ENCODE measurements at regions not wholly inside any gene's neighbourhood (a gene's known extent, or its start where the extent isn't known, plus 50 kb on each side); places are given as distances from the start of the nearest gene placed in this dataset.
"Not testable (repeated sequence)": the region's sequence is repeated elsewhere in the genome, so short reads cannot be mapped to it uniquely, and the experiment has no call there.

DNA sequence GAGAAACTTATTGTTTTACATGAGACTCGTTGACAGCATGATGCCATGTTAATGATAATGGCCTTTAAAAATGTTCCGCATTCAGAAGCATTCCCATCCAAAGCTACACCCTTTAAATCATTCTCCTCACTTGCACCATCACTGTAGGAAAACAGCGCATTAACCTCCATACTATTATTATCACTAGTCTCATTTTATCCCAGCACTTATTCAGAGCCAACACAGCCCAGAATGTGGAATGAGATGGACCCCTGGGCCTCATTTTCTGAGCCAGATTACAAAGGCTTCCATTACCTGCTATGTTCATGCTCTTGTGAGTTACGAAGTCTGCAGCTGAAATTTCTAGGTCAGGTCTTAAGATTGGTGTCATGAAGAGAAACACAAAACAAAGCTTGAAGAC, 159.4 kb downstream of the HS3ST3A1 start:
- DNase-seq, result no peak

DNA sequence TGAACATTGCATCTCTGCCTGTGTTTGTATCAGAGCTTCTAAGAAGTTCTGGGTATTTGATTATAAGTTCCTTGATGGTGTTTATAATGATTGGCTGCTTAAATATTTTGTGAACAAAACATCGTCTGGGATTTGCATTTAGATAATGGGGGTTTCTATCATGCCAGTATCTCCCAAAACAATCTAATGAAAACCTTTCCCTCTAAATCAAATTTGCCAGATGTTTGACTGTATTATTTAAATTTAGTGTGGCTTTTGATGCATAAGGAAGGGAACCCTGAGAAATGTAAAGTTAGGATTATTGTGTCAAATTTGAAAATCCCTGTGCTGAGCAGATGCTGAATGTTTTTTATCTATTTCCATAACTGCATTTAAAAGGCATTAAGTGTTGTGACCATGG, 159.9 kb downstream of the HS3ST3A1 start:
- no peak for DNase-seq

DNA sequence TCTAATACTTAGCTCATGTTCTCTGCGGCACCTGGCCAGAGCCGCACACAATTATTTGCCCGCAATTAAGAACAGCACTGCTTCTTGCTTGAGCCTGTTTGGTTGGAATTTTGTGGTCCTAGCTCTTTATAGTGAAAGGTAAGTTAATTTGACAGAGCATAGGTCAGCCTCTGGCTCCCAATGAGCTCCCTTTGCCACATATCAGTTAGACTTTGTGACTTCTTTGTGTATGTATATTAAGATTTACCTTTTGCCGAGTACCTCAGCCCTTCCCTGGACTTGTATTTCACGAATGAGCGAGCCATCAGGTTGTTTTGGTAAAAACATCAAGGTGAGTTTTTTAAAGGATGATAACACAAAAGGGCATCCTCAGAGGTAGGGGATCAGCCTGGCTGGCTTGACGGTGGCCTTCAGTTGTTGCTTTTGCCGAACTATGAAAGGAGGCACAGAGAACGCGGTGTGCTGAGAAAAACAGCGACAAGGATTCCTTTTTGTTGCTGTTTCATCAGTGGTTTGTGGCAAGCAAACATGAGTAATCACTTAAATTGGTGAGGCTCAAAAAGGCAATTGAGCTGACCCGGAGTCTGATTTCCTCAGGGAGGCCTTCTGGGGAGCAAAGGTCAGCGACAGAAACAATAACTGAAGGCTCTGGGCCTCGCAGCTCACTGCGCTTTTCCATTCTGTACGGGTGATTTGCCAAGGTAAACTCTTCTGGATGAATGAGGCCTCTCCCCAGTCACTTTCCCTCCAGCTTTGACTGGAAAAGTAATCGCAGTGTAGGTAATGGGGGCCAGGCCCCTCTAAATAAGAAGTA, 163.6 kb downstream of the HS3ST3A1 start:
- DNase-seq, result no peak

DNA sequence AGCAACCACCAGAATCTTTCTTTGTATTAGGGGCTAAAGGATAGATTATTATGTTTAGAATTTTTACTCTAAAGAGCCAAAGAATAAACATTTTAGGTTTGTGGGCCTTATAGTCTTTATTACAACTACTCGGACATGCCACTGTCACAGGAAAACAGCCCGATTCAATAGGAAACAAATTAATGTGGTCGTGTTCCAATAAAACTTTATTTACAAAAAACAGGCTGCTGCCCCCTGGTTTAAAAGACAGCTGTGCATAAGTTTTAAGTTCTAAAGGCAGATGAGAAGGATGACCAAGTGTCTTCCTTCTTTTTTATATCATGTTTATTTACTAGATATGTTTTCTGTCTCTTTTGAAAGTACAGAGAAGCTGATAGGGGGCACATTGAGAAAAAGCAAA, 166.5 kb downstream of the HS3ST3A1 start:
- DNase-seq, result no peak

DNA sequence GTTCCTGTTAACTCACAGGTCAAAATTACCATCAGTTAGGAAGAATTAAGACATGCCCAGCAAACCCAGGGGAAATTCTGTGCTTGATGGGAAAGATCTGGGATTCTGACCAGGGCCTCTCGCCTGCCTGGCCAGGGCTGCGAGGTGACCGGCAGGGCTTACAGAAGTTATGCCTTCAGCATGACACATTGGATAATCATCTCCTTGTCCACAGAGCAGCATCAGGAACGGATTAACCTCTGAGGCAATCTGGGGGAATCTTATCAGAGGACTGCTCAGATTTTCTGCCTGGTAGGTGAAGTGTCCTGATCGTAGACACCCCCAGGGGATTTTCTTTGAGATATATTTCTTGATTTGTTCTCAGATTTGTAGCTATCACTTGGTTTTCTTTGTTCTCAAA, 172.5 kb downstream of the HS3ST3A1 start:
- no peak for DNase-seq

DNA sequence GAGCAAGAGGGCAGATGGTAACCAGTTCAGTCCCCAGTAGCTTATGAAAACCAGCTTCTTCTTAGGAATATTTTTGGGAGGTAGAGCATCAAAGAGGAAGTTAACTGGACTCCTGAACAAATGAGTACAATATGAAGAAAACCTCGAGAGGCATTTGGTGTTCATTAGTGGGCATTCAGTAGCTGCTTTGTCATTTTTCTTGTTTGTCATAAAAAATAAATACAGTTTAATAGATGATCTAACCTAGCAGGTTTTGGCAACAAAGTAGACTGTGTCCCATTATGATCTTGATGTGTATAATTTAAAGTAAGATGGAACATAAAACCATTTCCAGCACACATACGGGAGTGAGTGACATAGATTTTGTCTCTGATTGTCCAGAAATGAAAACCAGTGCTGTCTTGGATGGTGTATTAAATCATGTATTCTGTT, 173.1 kb downstream of the HS3ST3A1 start:
- DNase-seq, result no peak

DNA sequence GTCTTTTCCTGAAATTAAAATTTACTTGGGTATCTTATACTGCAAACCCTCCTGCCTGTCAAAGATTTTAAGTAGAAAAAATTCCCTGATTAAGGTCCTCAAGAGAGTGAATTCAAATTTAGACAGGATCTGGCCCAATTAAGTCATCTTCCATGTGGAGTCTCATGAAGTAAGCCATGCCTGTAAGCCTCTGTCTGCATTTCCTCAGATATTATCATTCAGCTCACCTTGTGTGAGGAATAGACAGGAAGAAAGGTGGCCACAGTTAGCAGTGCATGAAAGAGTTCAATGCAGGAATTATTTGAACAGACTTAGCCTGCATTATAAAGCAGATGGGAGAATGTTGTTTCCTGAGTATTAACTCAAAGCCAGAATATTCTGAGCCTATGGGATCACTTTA, 174.7 kb downstream of the HS3ST3A1 start:
- DNase-seq, result no peak

DNA sequence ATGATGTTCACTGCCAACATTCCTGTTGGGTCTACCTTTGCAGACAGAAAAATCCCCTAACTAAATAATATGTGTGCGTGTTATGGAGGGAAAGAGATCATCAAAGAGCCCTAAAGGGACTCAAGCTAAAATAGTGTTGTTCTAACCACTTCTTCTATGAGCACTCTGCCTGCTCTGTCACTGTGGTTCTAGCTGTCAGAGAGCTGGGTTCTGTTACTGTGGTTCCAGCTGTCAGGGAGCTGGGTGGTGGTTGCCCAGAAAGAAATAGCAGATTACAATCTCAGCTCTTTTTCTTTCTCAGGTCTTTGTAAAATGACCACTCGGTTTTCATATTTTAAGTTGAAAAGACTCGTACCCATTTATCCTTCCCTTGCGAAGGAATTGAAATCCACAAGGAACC, 176.3 kb downstream of the HS3ST3A1 start:
- no peak for DNase-seq

DNA sequence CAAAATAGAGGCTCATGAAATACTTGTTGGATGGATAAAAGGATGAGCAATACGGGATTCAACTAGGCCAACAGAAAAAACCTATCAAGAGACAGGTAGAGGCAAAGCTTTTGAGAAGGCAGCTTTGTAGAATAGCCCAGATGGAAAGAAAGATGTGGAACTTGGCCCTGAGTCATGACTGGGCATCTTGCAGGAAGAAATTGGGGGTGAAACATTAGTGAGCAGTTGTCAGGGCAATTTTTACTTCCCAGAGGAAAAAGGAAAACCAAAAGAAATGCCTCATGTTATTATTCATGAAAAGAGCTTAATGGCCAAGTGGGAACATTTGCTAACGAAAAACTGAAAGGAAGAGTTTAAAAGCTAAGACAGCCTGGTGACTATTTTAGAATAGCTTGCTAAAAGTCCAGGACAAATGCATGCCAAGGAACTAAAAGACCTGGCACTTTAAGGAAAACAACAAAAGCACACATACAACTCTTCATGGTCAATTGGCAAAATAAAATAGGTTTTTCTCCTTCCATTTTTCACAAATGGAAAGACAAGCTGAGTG, 180.1 kb downstream of the HS3ST3A1 start:
- no peak for DNase-seq

DNA sequence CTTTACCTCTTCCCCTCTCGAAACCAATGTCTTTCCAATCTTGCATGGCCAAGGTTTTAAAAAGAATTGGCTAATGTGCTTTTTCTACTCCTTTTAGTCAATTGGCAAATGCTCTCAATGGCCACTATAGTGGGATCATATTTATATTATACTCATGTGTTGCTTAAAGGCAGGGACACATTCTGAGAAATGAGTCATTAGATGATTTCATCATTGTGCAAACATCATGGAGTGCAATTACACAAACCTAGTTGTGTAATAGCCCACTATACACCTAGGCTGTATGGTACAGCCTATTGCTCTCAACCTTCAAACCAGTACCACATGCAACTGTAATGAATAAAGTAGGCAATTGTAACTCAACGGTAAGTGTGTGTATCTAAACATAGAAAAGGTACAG, 180.9 kb downstream of the HS3ST3A1 start:
- peak; percentile 31 for DNase-seq

DNA sequence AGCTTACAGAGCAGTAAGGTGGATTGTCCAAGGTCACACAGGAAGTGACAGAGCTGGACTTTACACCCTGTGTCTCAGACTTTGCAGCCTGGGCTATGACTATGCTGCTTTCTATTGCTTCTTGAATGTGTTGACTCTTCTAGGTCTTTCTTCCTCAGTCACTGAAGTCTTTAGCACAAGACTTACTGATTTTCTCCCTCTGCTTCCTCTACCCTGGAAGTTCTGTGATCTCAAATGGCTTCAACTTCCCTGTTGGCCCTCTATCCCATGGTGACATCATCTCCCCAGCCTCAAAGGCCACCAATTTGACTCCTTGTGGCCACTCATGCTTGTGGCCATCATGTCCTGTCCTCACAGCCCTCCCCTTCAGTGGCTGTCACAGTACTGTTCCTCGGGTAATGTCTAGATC, 181.3 kb downstream of the HS3ST3A1 start:
- DNase-seq, result no peak

DNA sequence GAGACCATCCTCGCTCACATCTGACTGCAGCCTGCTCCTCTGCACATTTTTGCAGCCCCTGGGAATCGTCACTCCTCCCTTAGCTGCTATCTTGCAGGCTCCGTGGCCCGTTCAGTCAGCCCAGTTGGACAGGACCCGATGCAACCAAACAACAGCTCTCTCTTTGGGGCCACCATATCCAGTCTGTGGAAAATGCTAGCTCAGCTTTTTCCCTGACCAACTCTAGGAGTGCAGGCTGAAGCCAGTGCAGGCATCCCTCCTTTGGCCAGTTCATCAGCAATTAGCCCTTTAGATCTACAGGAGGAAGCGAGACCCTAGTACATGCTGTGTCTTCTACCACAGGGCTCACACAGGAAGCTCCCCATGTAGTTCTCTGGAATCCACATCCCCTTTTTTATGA, 182.1 kb downstream of the HS3ST3A1 start:
- DNase-seq, result no peak

DNA sequence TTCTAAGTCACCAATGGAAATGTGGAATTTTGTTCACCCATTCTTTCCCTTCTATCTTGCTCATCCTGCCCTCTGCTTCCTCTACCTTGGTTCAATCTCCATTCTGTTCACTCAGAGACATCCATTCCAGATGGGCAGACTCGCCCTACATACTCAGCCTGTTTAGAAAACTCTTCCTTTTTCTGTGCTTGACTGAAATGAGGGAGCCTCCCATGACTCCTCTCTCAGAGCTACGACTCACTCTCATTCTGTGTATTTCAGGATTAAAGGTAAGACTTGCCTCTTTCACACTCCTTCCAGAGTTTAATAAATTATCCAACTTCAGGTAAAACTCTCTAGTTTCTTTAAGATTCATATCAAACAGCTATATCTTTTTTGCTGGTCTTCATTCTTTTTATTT, 182.8 kb downstream of the HS3ST3A1 start:
- no peak for DNase-seq

DNA sequence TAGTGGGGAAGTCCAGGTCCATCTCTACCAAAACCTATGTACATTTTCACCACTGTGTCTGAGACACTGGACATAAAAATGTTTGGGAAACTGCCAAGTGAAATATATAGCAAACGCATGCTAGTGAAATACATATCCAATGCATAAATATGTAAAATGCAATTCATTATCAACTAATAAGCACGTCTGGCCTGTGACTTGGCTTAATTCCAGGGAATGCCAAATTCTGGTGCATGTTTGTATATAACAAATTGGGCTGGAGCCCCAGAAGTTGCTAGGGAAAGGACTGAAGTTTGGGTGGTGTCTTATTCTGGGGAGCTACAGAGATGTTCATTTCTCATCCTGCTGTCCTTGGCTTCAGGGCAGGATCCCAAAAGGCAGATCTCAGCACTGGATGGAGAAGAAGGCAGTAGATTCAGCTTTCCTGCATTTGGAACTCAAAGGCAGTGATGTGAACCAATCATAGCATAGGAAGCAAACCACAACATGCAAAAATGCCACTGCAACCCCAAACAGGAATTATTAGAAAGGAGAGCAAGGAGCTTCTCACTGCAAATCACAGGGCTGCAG, 184.3 kb downstream of the HS3ST3A1 start:
- DNase-seq, result no peak

DNA sequence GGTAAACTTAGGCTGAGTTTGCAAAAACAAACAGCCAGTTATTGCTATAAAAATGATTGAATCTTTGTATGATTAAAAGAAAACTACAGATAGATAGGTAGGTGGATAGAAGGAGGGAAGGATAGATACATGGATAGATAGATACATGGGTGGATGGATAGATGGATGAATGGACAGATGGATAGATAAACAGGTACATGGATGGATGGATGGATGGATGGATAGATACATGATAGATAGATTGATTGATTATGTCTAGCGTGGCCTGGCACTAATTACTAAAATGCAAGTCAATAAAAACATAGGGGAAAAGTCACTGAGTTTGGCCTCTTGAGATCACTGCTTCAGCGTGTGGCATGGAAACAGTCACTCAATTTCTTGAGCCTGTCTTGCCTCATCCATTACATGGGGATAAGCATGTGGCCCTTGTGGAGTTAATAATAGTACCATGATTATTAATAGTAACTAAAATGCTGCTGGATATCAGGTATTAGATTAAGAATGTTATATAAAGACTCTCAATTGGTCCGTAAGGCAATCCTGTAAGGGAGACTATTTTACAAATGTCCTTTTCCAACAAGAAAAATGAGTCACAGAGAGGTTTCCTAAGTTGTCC, 184.9 kb downstream of the HS3ST3A1 start:
- DNase-seq, result no peak

DNA sequence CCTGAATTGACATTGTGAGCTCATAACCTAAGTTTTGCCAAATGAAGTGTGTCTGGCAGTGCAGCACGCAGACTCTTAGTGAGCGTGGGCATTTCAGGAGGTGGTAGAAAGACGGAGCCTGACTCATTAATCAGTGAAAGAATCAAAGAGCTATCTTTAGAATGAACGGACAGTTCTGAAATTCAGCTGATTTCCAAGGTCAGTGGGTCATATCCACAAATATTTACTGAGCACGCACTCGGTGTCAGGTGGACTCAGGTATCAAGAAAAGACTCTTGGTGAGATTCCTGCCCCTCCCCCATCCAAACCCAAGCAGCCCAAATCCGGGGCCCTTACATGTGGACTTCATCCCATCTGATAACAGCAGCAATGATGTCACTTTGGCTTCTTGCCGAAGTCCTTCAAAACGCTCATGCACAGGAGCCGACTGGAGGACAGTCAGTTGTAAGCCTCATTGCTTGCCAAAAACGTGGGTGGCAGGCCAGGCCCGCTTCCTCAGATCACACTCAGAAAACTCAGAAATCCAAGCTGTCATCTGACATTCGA, 185.8 kb downstream of the HS3ST3A1 start:
- peak; percentile 1 for DNase-seq

DNA sequence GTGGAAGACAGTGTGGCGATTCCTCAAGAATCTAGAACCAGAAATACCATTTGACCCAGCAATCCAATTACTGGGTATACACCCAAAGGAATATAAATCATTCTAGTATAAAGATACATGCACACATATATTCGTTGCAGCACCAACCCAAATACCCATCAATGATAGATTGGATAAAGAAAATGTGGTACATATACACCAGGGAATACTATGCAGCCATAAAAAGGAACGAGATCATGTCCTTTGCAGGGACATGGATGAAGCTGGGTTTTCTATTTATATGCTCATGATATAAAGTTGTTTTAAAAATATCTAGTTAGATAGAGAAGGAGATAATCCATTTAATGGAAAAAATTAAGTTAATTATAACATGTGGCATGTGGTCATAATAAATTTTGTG, 186.5 kb downstream of the HS3ST3A1 start:
- not testable (repeated sequence) for DNase-seq

DNA sequence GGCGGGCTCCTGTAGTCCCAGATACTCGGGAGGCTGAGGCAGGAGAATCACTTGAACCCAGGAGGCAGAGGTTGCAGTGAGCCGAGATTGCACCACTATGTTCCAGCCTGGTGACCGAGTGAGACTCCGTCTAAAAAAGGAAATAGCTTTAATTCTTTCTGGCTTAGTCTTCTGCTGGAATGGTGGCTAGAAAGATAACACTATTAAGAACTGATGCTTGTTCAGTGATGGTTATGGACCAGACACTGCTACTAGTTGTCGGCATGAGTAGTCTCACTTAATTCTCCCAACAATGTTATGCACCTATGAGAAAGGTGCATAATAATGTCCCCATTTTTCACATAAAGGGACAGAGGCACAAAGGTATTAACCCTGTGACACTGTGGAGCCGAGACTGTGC, 188.7 kb downstream of the HS3ST3A1 start:
- DNase-seq, result no peak

DNA sequence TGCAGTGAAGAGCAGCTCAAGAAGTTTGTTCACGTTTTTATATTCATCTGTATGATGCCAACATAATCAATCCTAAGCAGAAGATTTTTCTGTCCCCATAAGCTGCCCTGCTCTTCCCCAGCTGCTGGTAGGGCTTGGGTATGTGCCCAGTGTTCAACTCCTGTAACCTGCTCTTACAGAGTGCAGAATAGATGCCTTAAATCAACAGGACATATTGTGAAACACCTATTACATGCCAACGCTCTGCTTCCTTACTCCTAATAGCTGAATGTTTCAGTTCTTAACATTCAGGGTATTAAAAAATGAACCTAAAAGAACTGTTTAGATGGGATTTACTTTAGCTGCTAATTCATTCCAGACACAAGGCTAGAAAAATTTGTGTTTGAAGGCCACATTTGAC, 190.9 kb downstream of the HS3ST3A1 start:
- DNase-seq, result no peak

DNA sequence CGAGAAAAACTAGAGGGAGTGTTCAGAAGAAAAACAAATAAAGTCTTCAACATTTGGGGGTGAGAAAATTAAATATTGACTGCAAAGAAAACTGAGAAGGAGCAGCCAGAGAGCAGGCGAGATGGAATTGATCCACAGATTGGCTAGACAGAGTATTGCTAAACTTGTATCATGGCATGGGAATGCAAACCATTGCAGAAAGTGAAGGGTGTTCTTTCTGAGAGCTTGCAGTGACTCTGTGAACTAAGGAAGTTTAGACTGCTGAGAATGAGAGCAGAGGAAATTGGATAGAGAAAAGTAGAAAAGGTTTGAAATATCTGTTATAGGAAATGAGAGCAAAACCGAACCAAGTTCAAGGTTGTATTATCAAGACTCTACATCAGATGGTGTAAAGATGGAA, 191.5 kb downstream of the HS3ST3A1 start:
- no peak for DNase-seq

DNA sequence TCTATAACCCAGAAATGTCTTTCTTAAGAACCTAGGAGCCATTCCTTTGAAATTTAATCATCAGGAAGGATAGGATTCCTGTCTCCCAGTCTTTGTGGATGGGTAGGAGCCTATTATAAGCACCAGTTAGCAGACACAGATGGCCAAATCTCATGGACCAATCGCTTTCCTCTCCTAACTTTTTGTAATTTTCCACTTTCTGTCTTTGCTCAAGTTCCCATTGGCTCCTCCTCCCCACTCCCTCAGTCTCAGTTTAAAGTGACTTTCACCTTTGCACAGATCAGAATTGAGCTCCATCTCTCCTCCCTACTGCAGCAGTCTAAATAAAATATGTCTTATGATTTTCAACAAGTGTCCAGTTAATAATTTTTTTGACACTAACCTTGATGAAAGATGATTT, 192.3 kb downstream of the HS3ST3A1 start:
- no peak for DNase-seq

DNA sequence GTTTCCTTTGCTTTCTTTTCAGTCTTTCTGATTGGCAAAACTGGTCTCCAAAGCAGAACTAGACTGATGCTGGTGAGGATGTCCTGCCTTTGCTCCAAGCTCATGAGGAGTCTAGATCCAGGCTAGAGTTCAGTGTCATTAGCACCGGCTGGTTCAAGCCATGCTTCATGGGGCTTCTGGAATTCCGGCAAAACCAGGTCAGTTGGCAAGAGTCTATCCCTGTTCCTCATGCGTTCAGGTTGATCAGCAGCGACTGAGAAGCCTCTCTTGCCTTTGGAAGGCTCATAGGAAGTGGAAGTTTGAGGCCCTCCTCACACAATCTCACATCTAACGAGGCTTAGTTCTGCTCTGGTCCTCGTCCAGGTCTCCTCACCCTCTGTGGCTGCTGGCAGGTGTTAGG, 194.3 kb downstream of the HS3ST3A1 start:
- DNase-seq, result no peak

DNA sequence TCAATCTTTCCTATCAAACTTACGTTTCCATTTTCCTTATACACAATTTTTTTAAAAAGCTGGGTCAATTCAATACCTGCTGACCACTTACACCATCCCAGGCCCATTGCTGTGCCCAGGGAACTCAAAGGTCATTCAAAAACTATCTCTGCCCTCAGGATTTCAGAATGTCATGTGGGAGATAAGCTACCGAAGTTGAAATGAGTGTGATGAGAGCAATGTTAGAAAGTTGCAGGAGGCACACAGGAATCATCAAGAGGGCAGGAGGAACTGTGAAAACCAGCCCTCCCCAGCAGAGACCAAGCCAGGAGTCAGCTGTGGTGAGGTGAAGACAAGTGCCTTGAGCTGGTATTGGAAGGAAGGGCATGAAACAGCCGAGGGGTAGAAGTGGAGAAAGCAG, 195.9 kb downstream of the HS3ST3A1 start:
- DNase-seq, result no peak

DNA sequence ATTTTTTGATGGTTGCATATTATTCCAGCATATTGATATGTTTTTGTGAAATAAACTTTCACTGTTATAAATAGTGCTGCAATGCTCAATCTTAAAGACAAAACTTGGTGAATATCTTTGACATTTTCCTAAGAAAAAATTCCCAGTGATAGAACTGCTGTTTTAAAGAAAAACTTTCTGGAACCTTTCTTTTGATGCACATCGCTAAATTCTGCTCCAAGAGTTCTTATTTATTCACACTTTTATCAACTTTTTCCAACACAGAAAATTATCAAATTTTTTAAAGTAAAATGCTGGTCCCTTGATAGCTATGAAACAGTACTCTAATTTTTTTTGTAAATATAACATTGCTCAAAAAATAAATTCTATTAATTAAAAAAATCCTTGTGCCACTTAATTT, 196.6 kb downstream of the HS3ST3A1 start:
- DNase-seq, result no peak

Data from NCI-H774 (cell line).